HEK293 (cell line): ENCODE measurements at regions not wholly inside any gene's neighbourhood (a gene's known extent, or its start where the extent isn't known, plus 50 kb on each side); places are given as distances from the start of the nearest gene placed in this dataset.

ENCODE experiments used
- ATF2 ChIP-seq: fragments of 450-650 bp; formaldehyde crosslinking; IDR thresholded peaks from 2 replicates; pipeline ENCODE4 v1.5.1; 2016; ENCODE audit warnings: missing biosample characterization, missing genetic modification characterization, low read depth
- CTCF ChIP-seq: fragments of 450-650 bp; formaldehyde crosslinking; IDR thresholded peaks from 2 replicates; pipeline ENCODE4 v1.5.1; 2016; ENCODE audit warnings: missing biosample characterization, missing genetic modification characterization
- KLF1 ChIP-seq: fragments of 450-650 bp; formaldehyde crosslinking; IDR thresholded peaks from 2 replicates; pipeline ENCODE4 v1.5.1; 2016; ENCODE audit warnings: missing biosample characterization, missing genetic modification characterization
- KLF9 ChIP-seq: fragments of 450-650 bp; formaldehyde crosslinking; IDR thresholded peaks from 2 replicates; pipeline ENCODE4 v1.5.1; 2016; ENCODE audit warnings: missing biosample characterization, missing genetic modification characterization, low read depth
- MYNN ChIP-seq: fragments of 450-650 bp; formaldehyde crosslinking; IDR thresholded peaks from 2 replicates; pipeline ENCODE4 v1.5.1; 2016; ENCODE audit warnings: missing biosample characterization, missing genetic modification characterization, borderline replicate concordance
- PRDM4 ChIP-seq: fragments of 450-650 bp; formaldehyde crosslinking; IDR thresholded peaks from 2 replicates; pipeline ENCODE4 v1.5.1; 2017; ENCODE audit warnings: missing biosample characterization, missing genetic modification characterization
- YY1 ChIP-seq: fragments of 450-650 bp; formaldehyde crosslinking; IDR thresholded peaks from 2 replicates; pipeline ENCODE4 v1.5.1; 2018; ENCODE audit warnings: missing biosample characterization, missing genetic modification characterization
- ZBTB1 ChIP-seq: fragments of 450-650 bp; formaldehyde crosslinking; IDR thresholded peaks from 2 replicates; pipeline ENCODE4 v1.5.1; 2016; ENCODE audit warnings: missing biosample characterization, missing genetic modification characterization
- ZFP37 ChIP-seq: fragments of 450-650 bp; formaldehyde crosslinking; IDR thresholded peaks from 2 replicates; pipeline ENCODE4 v1.5.1; 2016; ENCODE audit warnings: missing biosample characterization, missing genetic modification characterization
- ZNF184 ChIP-seq: fragments of 450-650 bp; IDR thresholded peaks from 2 replicates; pipeline ENCODE4 v1.5.1; 2018; ENCODE audit warnings: missing biosample characterization, mild to moderate bottlenecking, missing genetic modification characterization
- ZNF24 ChIP-seq: fragments of 450-650 bp; formaldehyde crosslinking; IDR thresholded peaks from 2 replicates; pipeline ENCODE4 v1.5.1; 2016; ENCODE audit warnings: missing biosample characterization, missing genetic modification characterization
- ZNF473 ChIP-seq: fragments of 450-650 bp; formaldehyde crosslinking; IDR thresholded peaks from 2 replicates; pipeline ENCODE4 v1.5.1; 2017; ENCODE audit warnings: missing biosample characterization, missing genetic modification characterization
- ZNF830 ChIP-seq: fragments of 450-650 bp; IDR thresholded peaks from 2 replicates; pipeline ENCODE4 v1.5.0; 2018; ENCODE audit warnings: missing biosample characterization, missing genetic modification characterization, low read depth, mild to moderate bottlenecking, moderate library complexity

GRCh38 chr1:72379072-72379471 is 96.7 kb upstream of the NEGR1 start:
- TF ChIP-seq ZFP37 (no peak), CTCF (tag by site-specific recombination) (no peak), ZNF184 (tag by site-specific recombination) (no peak), ZNF473 (tag by site-specific recombination) (no peak), PRDM4 (tag by site-specific recombination) (no peak), KLF1 (tag by site-specific recombination) (no peak), ZBTB1 (tag by site-specific recombination) (no peak), MYNN (tag by site-specific recombination) (no peak), ZNF830 (no peak), YY1 (tag by site-specific recombination) (no peak), ZNF24 (tag by site-specific recombination) (no peak), ATF2 (tag by site-specific recombination) (no peak), KLF9 (no peak)
